Lower leg skin (tissue), 4 donors: ENCODE measurements at regions not wholly inside any gene's neighbourhood (a gene's known extent, or its start where the extent isn't known, plus 50 kb on each side); places are given as distances from the start of the nearest gene placed in this dataset.
"Not testable (repeated sequence)": the region's sequence is repeated elsewhere in the genome, so short reads cannot be mapped to it uniquely, and the experiment has no call there.

ENCODE experiments used
- DNase-seq, 2 donors: peaks; one replicate each; pipeline ENCODE4 v3.0.0-alpha.2; 2019; ENCODE audit warnings: low spot score in 2 of 2
- H3K4me3 ChIP-seq: fragments of 200-600 bp; sonication (generic); 2 replicates; pipeline ENCODE4 v1.5.1; 2017; ENCODE audit warnings: mild to moderate bottlenecking, low read depth; ENCODE audit not compliant: poor library complexity, severe bottlenecking
- POLR2A ChIP-seq, 2 donors: fragments of 450-650 bp; IDR thresholded peaks; one replicate each; pipeline ENCODE4 v1.6.1; 2016 to 2017; ENCODE audit warnings: antibody characterized with exemption in 2 of 2, mild to moderate bottlenecking in 1 of 2, moderate library complexity in 1 of 2
- WGBS, 2 donors: methylation state at CpG; one replicate each; pipeline ENCODE4 v1.1.5; 2018; 5-methylcytosine and 5-hydroxymethylcytosine counted together
- intact Hi-C: fragments of 100-400 bp; cut with DNase I; formaldehyde crosslinking; loops from one replicate; pipeline ENCODE4 v1.15.0; 2023; ENCODE audit warnings: low total_unique reads
- TF ChIP-seq, protein P1 (sequence below), 3 donors: fragments of 450-650 bp; IDR thresholded peaks; one replicate each; pipeline ENCODE4 v1.5.1; 2016; ENCODE audit warnings: antibody characterized with exemption in 3 of 3, mild to moderate bottlenecking in 3 of 3, moderate library complexity in 2 of 3

DNA sequence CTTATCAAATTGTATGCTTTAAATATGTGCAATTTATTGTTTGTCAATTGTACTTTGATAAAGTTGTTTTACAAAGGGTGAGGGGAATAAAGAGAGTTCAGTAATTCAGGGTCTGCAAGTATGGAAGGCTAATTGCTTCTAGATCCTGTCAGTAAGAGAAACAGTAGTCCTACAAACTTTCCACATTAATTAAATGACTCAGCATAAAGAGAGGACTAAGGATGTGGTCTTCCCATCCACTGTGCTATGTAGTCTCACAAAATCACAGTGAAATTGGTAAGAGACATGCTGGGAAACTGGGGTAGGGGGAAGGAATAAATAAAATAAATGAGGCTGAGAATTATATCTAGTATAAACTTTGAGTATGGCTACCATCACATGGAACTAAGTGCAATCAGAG lies 130.2 kb upstream of the PKP2 start:
- TF ChIP-seq, protein P1, sequence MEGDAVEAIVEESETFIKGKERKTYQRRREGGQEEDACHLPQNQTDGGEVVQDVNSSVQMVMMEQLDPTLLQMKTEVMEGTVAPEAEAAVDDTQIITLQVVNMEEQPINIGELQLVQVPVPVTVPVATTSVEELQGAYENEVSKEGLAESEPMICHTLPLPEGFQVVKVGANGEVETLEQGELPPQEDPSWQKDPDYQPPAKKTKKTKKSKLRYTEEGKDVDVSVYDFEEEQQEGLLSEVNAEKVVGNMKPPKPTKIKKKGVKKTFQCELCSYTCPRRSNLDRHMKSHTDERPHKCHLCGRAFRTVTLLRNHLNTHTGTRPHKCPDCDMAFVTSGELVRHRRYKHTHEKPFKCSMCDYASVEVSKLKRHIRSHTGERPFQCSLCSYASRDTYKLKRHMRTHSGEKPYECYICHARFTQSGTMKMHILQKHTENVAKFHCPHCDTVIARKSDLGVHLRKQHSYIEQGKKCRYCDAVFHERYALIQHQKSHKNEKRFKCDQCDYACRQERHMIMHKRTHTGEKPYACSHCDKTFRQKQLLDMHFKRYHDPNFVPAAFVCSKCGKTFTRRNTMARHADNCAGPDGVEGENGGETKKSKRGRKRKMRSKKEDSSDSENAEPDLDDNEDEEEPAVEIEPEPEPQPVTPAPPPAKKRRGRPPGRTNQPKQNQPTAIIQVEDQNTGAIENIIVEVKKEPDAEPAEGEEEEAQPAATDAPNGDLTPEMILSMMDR (IDR thresholded peaks at IDR 0.05): no peak
- TF ChIP-seq POLR2A (IDR thresholded peaks at IDR 0.05): no peak
- intact Hi-C loops: no loop called here

DNA sequence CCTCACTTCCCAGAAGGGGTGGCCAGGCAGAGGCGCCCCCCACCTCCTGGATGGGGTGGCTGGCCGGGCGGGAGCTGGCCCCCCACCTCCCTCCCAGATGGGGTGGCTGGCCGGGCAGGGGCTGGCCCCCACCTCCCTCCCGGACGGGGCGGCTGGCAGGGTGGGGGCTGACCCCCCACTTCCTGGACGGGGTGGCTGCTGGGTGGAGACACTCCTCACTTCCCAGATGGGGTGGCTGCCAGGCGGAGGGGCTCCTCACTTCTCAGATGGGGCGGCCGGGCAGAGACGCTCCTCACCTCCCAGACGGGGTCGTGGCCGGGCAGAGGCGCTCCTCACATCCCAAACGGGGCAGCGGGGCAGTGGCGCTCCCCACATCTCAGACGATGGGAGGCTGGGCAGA lies 126.1 kb upstream of the PKP2 start:
- intact Hi-C loops, H3K4me3 ChIP-seq, DNase-seq: not testable (repeated sequence)
- 83 to 87% methylated on average over 15 to 16 of the region's 20 CpGs for WGBS, 2 donors

More for the DNA sequence above, 130.2 kb upstream of the PKP2 start:
- no peak overlapping the region for H3K4me3 ChIP-seq
- no peak for DNase-seq

DNA sequence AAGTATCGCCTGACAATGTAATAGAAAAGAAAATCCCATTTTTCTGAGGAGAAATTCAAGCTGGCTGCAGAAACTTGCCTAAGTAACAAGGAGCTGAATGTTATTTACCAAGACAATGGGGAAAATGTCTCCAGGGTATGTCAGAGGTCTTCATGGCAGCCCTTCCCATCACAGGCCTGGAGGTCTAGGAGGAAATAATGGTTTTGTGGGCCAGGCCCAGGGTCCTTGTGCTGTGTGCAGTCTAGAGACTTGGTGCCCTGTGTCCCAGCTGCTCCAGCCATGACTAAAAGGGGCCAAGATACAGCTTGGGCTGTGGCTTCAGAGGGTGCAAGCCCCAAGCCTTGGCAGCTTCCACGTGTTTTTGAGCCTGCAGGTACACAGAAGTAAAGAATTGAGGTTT lies 120.5 kb upstream of the PKP2 start:
- H3K4me3 ChIP-seq, intact Hi-C loops, DNase-seq: not testable (repeated sequence)
- 50 to 65% methylated on average over 2 of the region's 2 CpGs for WGBS, 2 donors

DNA sequence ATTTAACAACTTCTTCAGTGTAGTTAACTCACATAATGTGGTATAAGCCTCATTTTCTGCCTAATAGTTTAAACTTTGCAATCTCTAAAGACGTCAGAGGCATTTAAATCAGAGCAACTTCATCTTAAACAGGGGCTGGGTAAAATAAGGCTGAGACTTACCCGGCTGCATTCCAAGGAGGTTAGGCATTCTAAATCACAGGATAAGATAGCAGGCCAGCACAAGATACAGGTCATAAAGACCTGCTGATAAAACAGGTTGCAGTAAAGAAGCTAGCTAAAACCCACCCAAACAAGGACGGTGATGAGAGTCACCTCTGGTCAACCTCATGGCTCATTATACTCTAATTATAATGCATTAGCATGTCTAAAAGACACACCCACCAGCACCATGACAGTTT lies 115.6 kb upstream of the PKP2 start:
- DNase-seq: no peak
- H3K4me3 ChIP-seq: no peak overlapping the region
- 21 to 23% methylated on average over 3 of the region's 3 CpGs for WGBS, 2 donors
- intact Hi-C loops: no loop called here
- TF ChIP-seq, protein P1 (IDR thresholded peaks at IDR 0.05): no peak
- TF ChIP-seq POLR2A (IDR thresholded peaks at IDR 0.05): no peak

DNA sequence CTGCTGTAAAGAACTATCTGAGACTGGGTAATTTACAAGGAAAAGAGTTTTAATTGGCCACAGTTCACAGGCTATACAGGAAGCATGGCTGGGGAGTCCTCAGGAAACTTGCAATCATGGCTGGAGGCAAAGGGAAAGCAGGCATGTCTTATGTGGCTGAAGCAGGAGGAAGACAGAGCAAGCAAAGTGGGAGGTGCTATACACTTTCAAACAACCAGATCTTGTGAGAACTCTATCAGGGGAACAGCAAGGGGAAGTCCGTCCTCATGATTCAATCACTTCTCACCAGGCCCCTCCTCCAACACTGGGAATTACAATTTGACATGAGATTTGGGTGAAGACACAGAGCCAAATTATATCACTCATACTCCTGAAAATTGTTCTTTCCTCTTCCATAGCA lies 109.5 kb upstream of the PKP2 start:
- TF ChIP-seq, protein P1 (IDR thresholded peaks at IDR 0.05): no peak
- no peak for TF ChIP-seq POLR2A (IDR thresholded peaks at IDR 0.05)
- 68% methylated on average over 1 of the region's 1 CpG for WGBS, 2 donors
- no peak for DNase-seq
- H3K4me3 ChIP-seq: no peak overlapping the region
- intact Hi-C loops: no loop called here

DNA sequence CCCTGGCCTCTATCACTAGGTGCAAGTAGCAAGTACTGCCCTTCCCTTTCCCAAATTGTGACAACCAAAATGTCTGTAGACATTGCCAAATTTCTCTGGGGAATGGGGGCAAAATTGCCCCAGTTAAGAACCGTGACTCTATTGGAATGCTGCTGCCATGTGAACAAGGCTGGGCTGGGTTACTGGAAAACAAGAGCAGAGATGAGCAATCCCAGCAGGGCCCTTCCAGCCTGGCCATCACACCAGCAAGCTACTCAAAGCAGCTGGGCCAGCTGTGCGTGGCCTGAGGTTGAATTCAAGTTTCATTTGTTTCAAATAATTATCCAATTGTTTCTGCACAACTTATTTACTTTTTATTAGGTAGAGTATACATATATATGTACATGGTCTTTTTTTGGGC lies 103.4 kb upstream of the PKP2 start:
- no peak for DNase-seq
- H3K4me3 ChIP-seq: no peak overlapping the region
- intact Hi-C loops: no loop called here
- TF ChIP-seq POLR2A (IDR thresholded peaks at IDR 0.05): no peak
- TF ChIP-seq, protein P1 (IDR thresholded peaks at IDR 0.05): no peak
- 57 to 65% methylated on average over 2 of the region's 2 CpGs for WGBS, 2 donors

DNA sequence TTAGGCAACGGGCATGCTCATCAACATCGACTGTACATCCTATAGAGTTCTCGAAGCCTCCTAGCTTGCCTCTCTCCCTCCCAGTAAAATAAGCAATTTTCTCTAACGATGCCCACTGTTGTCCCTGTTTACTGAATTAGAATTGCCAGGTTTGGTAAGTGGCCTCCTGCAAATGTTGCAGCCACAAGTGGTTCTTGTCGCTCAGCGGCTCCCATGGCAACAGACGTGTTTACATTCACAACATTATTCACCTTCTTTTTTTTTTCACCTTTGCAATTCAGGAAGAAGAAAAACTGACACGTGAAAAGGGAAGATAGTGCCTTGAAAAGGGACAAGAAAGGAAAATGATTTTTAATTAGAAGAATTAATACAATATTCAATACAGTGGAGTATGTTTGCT lies 100.9 kb upstream of the PKP2 start:
- no peak for DNase-seq
- TF ChIP-seq POLR2A (IDR thresholded peaks at IDR 0.05): no peak
- TF ChIP-seq, protein P1 (IDR thresholded peaks at IDR 0.05): no peak
- intact Hi-C loops: no loop called here
- WGBS, 2 donors: 51 to 56% methylated on average over 8 of the region's 8 CpGs
- no peak overlapping the region for H3K4me3 ChIP-seq
